Loucy (cell line): ENCODE measurements at regions not wholly inside any gene's neighbourhood (a gene's known extent, or its start where the extent isn't known, plus 50 kb on each side); places are given as distances from the start of the nearest gene placed in this dataset.

Experiments
- H2AFZ ChIP-seq: fragments of 200-600 bp; sonication (generic); 2 replicates; pipeline ENCODE4 v1.6.0; 2016; ENCODE audit warnings: antibody characterized with exemption, mild to moderate bottlenecking, low read length, moderate library complexity
- H3F3A ChIP-seq: fragments of 200-600 bp; 2 replicates; pipeline ENCODE4 v1.6.0; 2016; ENCODE audit warnings: antibody characterized with exemption, low read depth, mild to moderate bottlenecking
- H3K27me3 ChIP-seq: fragments of 200-600 bp; sonication (generic); 2 replicates; pipeline ENCODE4 v1.6.1; 2014; ENCODE audit warnings: low read length, mild to moderate bottlenecking; ENCODE audit not compliant: insufficient read depth, poor library complexity, severe bottlenecking
- H3K36me3 ChIP-seq: fragments of 200-600 bp; sonication (generic); 2 replicates; pipeline ENCODE4 v1.6.1; 2016; ENCODE audit warnings: low read length; ENCODE audit not compliant: insufficient read depth
- H3K4me1 ChIP-seq: fragments of 200-600 bp; sonication (generic); 2 replicates; pipeline ENCODE4 v1.5.1; 2014; ENCODE audit warnings: low read length, mild to moderate bottlenecking; ENCODE audit not compliant: insufficient read depth, poor library complexity, severe bottlenecking
- H3K4me2 ChIP-seq: fragments of 200-600 bp; sonication (generic); 2 replicates; pipeline ENCODE4 v1.6.0; 2014; ENCODE audit warnings: antibody characterized with exemption, low read length, low read depth, mild to moderate bottlenecking; ENCODE audit not compliant: poor library complexity, severe bottlenecking
- H3K4me3 ChIP-seq: fragments of 200-600 bp; sonication (generic); 2 replicates; pipeline ENCODE4 v1.5.1; 2014; ENCODE audit warnings: low read length, mild to moderate bottlenecking, mixed read lengths; ENCODE audit not compliant: poor library complexity, severe bottlenecking
- H3K79me2 ChIP-seq: fragments of 200-600 bp; sonication (generic); 2 replicates; pipeline ENCODE4 v1.6.1; 2014; ENCODE audit warnings: low read length; ENCODE audit not compliant: insufficient read depth
- H3K9ac ChIP-seq: fragments of 200-600 bp; sonication (generic); 2 replicates; pipeline ENCODE4 v1.6.0; 2014; ENCODE audit warnings: mild to moderate bottlenecking, low read depth, low read length, moderate library complexity; ENCODE audit not compliant: poor library complexity, severe bottlenecking
- H3K9me2 ChIP-seq: fragments of 200-600 bp; sonication (generic); replicated peaks from 2 replicates; pipeline ENCODE4 v1.6.1; 2016; ENCODE audit warnings: low read depth, low read length, mixed read lengths
- H3K9me3 ChIP-seq: fragments of 200-600 bp; sonication (generic); 2 replicates; pipeline ENCODE4 v1.6.1; 2014; ENCODE audit warnings: mild to moderate bottlenecking, antibody characterized with exemption, low read length, low read depth; ENCODE audit not compliant: insufficient read depth
- H4K20me1 ChIP-seq: fragments of 200-600 bp; sonication (generic); 2 replicates; pipeline ENCODE4 v1.6.0; 2014; ENCODE audit warnings: antibody characterized with exemption, low read length, mild to moderate bottlenecking; ENCODE audit not compliant: insufficient read depth, poor library complexity, severe bottlenecking
- EZH2phosphoT487 ChIP-seq: fragments of 200-600 bp; IDR thresholded peaks from 2 replicates; pipeline ENCODE4 v1.6.1; 2018; ENCODE audit warnings: antibody characterized with exemption, mild to moderate bottlenecking, moderate library complexity, borderline replicate concordance
- TF ChIP-seq, protein P1 (sequence below): fragments of 200-600 bp; sonication (generic); conservative IDR thresholded peaks from 2 replicates; pipeline ENCODE4 v1.5.1; 2014; ENCODE audit warnings: mild to moderate bottlenecking, antibody characterized with exemption, low read length

DNA sequence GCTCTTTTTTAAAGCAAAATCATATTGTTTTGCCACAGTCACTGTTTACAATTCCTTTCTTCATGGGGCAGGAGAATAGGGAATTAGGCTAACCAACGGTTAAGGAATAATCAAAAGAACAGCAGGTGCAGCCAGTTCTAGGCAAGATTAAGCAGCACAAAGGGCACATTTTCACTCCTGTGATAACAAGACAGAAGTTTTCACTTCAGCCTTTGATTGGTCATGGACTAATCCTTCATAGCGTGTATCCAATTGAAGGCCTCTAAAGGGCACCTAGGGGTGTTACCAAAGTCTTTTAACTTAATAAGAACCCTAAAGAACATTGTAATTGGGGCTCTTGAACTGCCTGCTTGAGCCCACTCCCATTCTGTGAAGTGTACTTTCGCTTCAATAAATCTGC is 206.9 kb upstream of the AMIGO2 start:
- H3K9me2 ChIP-seq: no peaks in the 10 kb centered on the region
- no peaks in the 10 kb centered on the region for H3K27me3 ChIP-seq
- no peaks in the 10 kb centered on the region for H3K36me3 ChIP-seq
- no peak overlapping the region for H3K9ac ChIP-seq
- no peak overlapping the region for H3K4me3 ChIP-seq
- H3K4me2 ChIP-seq: no peak overlapping the region
- H2AFZ ChIP-seq: peak overlapping the region; percentile 85
- no peak for TF ChIP-seq EZH2phosphoT487
- TF ChIP-seq, protein P1, sequence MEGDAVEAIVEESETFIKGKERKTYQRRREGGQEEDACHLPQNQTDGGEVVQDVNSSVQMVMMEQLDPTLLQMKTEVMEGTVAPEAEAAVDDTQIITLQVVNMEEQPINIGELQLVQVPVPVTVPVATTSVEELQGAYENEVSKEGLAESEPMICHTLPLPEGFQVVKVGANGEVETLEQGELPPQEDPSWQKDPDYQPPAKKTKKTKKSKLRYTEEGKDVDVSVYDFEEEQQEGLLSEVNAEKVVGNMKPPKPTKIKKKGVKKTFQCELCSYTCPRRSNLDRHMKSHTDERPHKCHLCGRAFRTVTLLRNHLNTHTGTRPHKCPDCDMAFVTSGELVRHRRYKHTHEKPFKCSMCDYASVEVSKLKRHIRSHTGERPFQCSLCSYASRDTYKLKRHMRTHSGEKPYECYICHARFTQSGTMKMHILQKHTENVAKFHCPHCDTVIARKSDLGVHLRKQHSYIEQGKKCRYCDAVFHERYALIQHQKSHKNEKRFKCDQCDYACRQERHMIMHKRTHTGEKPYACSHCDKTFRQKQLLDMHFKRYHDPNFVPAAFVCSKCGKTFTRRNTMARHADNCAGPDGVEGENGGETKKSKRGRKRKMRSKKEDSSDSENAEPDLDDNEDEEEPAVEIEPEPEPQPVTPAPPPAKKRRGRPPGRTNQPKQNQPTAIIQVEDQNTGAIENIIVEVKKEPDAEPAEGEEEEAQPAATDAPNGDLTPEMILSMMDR: no peak
- H3F3A ChIP-seq: no peaks in the 10 kb centered on the region
- H4K20me1 ChIP-seq: no peaks in the 10 kb centered on the region
- no peaks in the 10 kb centered on the region for H3K79me2 ChIP-seq
- H3K4me1 ChIP-seq: no peaks in the 10 kb centered on the region
- H3K9me3 ChIP-seq: no peaks in the 10 kb centered on the region
